Colonic mucosa (tissue), 4 donors: ENCODE measurements at regions not wholly inside any gene's neighbourhood (a gene's known extent, or its start where the extent isn't known, plus 50 kb on each side); places are given as distances from the start of the nearest gene placed in this dataset.
"Not testable (repeated sequence)": the region's sequence is repeated elsewhere in the genome, so short reads cannot be mapped to it uniquely, and the experiment has no call there.

Source experiments
- DNase-seq: peaks from one replicate; pipeline ENCODE4 v3.0.0-alpha.2; 2020
- H3K27ac ChIP-seq: fragments of 200-600 bp; one replicate; pipeline ENCODE4 v1.8.0; 2021
- H3K27me3 ChIP-seq: fragments of 200-600 bp; one replicate; pipeline ENCODE4 v1.8.0; 2021
- H3K36me3 ChIP-seq: fragments of 200-600 bp; one replicate; pipeline ENCODE4 v1.8.0; 2021
- H3K4me1 ChIP-seq: fragments of 200-600 bp; one replicate; pipeline ENCODE4 v1.8.0; 2021; ENCODE audit warnings: mild to moderate bottlenecking
- H3K4me3 ChIP-seq: fragments of 200-600 bp; one replicate; pipeline ENCODE4 v1.8.0; 2021
- H3K9ac ChIP-seq, 2 donors: one replicate each; pipeline ENCODE4 v1.7.0; 2013; ENCODE audit warnings: control low read depth in 2 of 2, low read depth in 2 of 2, low read length in 2 of 2
- H3K9me3 ChIP-seq: fragments of 200-600 bp; one replicate; pipeline ENCODE4 v1.8.0; 2021
- CTCF ChIP-seq: fragments of 200-600 bp; IDR thresholded peaks from one replicate; pipeline ENCODE4 v1.8.0; 2022; ENCODE audit warnings: antibody characterized with exemption, mild to moderate bottlenecking
- intact Hi-C: fragments of 100-400 bp; cut with DNase I; formaldehyde crosslinking; loops from one replicate; pipeline ENCODE4 v1.14.1; 2022
- donor health status: healthy.
- donor health status: DM: no; HTN: no; CAD: no.
- donor health status: DM: no; HTN: no; CAD: no.

- H3K4me1 ChIP-seq = no peaks in the 10 kb centered on the region
- H3K9me3 ChIP-seq = no peaks in the 10 kb centered on the region
- no peak overlapping the region for H3K4me3 ChIP-seq
- no peak for DNase-seq
- H3K9ac ChIP-seq = no peak overlapping the region
- no peaks in the 10 kb centered on the region for H3K27me3 ChIP-seq
- no peak overlapping the region for H3K27ac ChIP-seq
- TF ChIP-seq CTCF = no peak
- no peaks in the 10 kb centered on the region for H3K36me3 ChIP-seq
- intact Hi-C loops = no loop called here
Measured at GRCh38 chr2:34153484-34153883, 554.4 kb upstream of the FAM98A start.

GRCh38 chr2:34147780-34148179 lies 548.7 kb upstream of the FAM98A start:
- no peak for DNase-seq
- TF ChIP-seq CTCF = no peak
- Histone ChIP-seq H3K27me3 (no peaks in the 10 kb centered on the region), H3K4me3 (no peak overlapping the region), H3K4me1 (no peaks in the 10 kb centered on the region), H3K9me3 (no peaks in the 10 kb centered on the region), H3K36me3 (no peaks in the 10 kb centered on the region), H3K9ac (no peak overlapping the region), H3K27ac (no peak overlapping the region)
- intact Hi-C loops = no loop called here

- Histone ChIP-seq H3K27me3 (no peaks in the 10 kb centered on the region), H3K4me1 (no peaks in the 10 kb centered on the region), H3K9me3 (no peaks in the 10 kb centered on the region), H3K36me3 (no peaks in the 10 kb centered on the region), H3K27ac (no peak overlapping the region), H3K9ac (no peak overlapping the region), H3K4me3 (no peak overlapping the region)
- no peak for TF ChIP-seq CTCF
- DNase-seq = no peak
- intact Hi-C loops = no loop called here
Measured at GRCh38 chr2:34143149-34143548, 544.0 kb upstream of the FAM98A start.

- H3K9me3 ChIP-seq, H3K4me3 ChIP-seq, H3K36me3 ChIP-seq, H3K27ac ChIP-seq, intact Hi-C loops, H3K9ac ChIP-seq, H3K27me3 ChIP-seq, H3K4me1 ChIP-seq, DNase-seq: not testable (repeated sequence)
Measured at GRCh38 chr2:34142531-34143008, 543.5 kb upstream of the FAM98A start.

- DNase-seq, H3K27me3 ChIP-seq, intact Hi-C loops, H3K27ac ChIP-seq, H3K4me1 ChIP-seq, H3K9ac ChIP-seq, H3K9me3 ChIP-seq, H3K4me3 ChIP-seq, H3K36me3 ChIP-seq: not testable (repeated sequence)
Measured at GRCh38 chr2:34133065-34133464, 534.0 kb upstream of the FAM98A start.

- DNase-seq = no peak
- Histone ChIP-seq H3K36me3 (no peaks in the 10 kb centered on the region), H3K27me3 (no peaks in the 10 kb centered on the region), H3K4me3 (no peak overlapping the region), H3K4me1 (no peaks in the 10 kb centered on the region), H3K9ac (no peak overlapping the region), H3K9me3 (no peaks in the 10 kb centered on the region), H3K27ac (no peak overlapping the region)
- intact Hi-C loops = no loop called here
- TF ChIP-seq CTCF = no peak
Measured at GRCh38 chr2:34126279-34126678, 527.2 kb upstream of the FAM98A start.
